Testis (tissue), 2 donors: ENCODE measurements at regions not wholly inside any gene's neighbourhood (a gene's known extent, or its start where the extent isn't known, plus 50 kb on each side); places are given as distances from the start of the nearest gene placed in this dataset.

Source experiments
- POLR2A ChIP-seq: fragments of 450-650 bp; IDR thresholded peaks from one replicate; pipeline ENCODE4 v1.6.1; 2017; ENCODE audit warnings: antibody characterized with exemption, mild to moderate bottlenecking, moderate library complexity
- TF ChIP-seq, protein P1 (sequence below), 3 experiments: fragments of 450-650 bp in 2 of 3; fragments of 200-600 bp in 1 of 3; sonication (generic) in 1 of 3; IDR thresholded peaks; one replicate each; pipeline ENCODE4 v1.5.1; 2016 to 2019; ENCODE audit warnings: antibody characterized with exemption in 3 of 3, mild to moderate bottlenecking in 2 of 3, moderate library complexity in 1 of 3

DNA sequence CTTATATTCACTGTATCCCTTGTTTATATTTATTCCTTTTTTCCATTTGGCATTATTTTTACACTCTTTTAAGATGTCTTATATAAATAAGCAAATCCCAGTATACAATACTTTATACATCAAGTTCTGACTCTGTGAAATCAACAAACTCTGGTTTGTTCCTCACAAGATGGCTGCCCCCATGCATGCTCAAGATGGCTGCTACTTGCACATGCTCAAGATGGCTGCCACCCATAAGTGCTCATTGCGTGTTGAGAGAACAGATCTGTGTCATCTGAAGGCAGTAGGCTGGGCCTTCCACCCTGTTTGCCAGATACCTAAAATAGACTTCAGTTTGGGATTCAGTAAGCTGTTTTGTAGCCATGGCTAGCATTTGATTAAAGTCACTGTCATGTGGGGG, 666.2 kb downstream of the TYW1 start:
- TF ChIP-seq, protein P1, sequence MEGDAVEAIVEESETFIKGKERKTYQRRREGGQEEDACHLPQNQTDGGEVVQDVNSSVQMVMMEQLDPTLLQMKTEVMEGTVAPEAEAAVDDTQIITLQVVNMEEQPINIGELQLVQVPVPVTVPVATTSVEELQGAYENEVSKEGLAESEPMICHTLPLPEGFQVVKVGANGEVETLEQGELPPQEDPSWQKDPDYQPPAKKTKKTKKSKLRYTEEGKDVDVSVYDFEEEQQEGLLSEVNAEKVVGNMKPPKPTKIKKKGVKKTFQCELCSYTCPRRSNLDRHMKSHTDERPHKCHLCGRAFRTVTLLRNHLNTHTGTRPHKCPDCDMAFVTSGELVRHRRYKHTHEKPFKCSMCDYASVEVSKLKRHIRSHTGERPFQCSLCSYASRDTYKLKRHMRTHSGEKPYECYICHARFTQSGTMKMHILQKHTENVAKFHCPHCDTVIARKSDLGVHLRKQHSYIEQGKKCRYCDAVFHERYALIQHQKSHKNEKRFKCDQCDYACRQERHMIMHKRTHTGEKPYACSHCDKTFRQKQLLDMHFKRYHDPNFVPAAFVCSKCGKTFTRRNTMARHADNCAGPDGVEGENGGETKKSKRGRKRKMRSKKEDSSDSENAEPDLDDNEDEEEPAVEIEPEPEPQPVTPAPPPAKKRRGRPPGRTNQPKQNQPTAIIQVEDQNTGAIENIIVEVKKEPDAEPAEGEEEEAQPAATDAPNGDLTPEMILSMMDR (IDR thresholded peaks at IDR 0.05): no peak
- TF ChIP-seq POLR2A: no peak
